HepG2 (cell line): ENCODE measurements at regions not wholly inside any gene's neighbourhood (a gene's known extent, or its start where the extent isn't known, plus 50 kb on each side); places are given as distances from the start of the nearest gene placed in this dataset.

Experiments used
- ATAC-seq: fragments of 200-7000 bp; cut with Tn5 transposase; 3 replicates; pipeline ENCODE4 v1.9.1; 2020; ENCODE audit warnings: mild to moderate bottlenecking, moderate library complexity
- BruUV-seq: library from RNA; stranded (reverse); fragments of 400-500 nt; replicated peaks from 2 replicates; lab custom pipeline; 2021; lab: Mats Ljungman, UMichigan
- CTCF ChIA-PET: fragments of 300-600 bp; formaldehyde crosslinking; extraction: SDS; loops from one replicate; lab custom pipeline; 2021; ENCODE audit warnings: low total read pairs, inconsistent platforms, low intra/inter-chr PET ratio; lab: Yijun Ruan, JAX
- POLR2A ChIA-PET: fragments of 350-600 bp; sonication (Branson Sonifier 250); formaldehyde crosslinking; loops from one replicate; lab custom pipeline; 2020; ENCODE audit warnings: antibody characterized with exemption, inconsistent platforms; lab: Yijun Ruan, JAX
- DNase-seq: peaks from one replicate; pipeline ENCODE4 v3.0.0-alpha.2; 2015; ENCODE audit warnings: low spot score
- FAIRE-seq: peaks from 3 replicates; lab custom pipeline; 2011; peaks lifted over from hg19 to GRCh38; lab: Jason Lieb, UNC
- H2AFZ ChIP-seq: one replicate; pipeline ENCODE4 v1.6.1; 2011; ENCODE audit warnings: low read length, inconsistent platforms
- H3K27ac ChIP-seq: fragments of 300-600 bp; 3 replicates; pipeline ENCODE4 v1.8.0; 2011; ENCODE audit warnings: mixed run types, mild to moderate bottlenecking, mixed read lengths, low read length, inconsistent platforms; ENCODE audit not compliant: insufficient read depth; ENCODE audit errors: extremely low read length
- H3K27me3 ChIP-seq, 2 experiments: fragments of 200-600 bp in 1 of 2; 2 replicates in 1 of 2; 3 replicates in 1 of 2; pipeline versions ENCODE4 v1.6.0 to v1.8.0; 2011; ENCODE audit warnings: low read length in 2 of 2, mild to moderate bottlenecking in 2 of 2, moderate library complexity in 2 of 2, inconsistent platforms in 1 of 2; ENCODE audit not compliant: insufficient read depth in 2 of 2, control insufficient read depth in 1 of 2
- H3K36me3 ChIP-seq, 2 experiments: fragments of 200-600 bp in 1 of 2; replicated peaks in 1 of 2; 2 replicates in 1 of 2; 3 replicates in 1 of 2; pipeline versions ENCODE4 v1.5.1 to v1.8.0; 2011; ENCODE audit warnings: low read length in 2 of 2, inconsistent platforms in 1 of 2; ENCODE audit not compliant: insufficient read depth in 2 of 2, control insufficient read depth in 1 of 2
- H3K4me1 ChIP-seq: 2 replicates; pipeline ENCODE4 v1.5.1; 2012; ENCODE audit warnings: low read length, inconsistent platforms; ENCODE audit not compliant: insufficient read depth
- H3K4me2 ChIP-seq: 2 replicates; pipeline ENCODE4 v1.6.0; 2011; ENCODE audit warnings: low read depth, low read length, inconsistent platforms
- H3K4me3 ChIP-seq, 3 experiments: fragments of 200-600 bp in 1 of 3; sonication (generic), shearing (Covaris generic) in 1 of 3; replicated peaks in 1 of 3; 2 replicates each; pipeline ENCODE4 v1.5.1; 2011 to 2016; ENCODE audit warnings: low read length in 3 of 3, inconsistent platforms in 2 of 3, low read depth in 2 of 3, mild to moderate bottlenecking in 2 of 3, control low read depth in 1 of 3, mixed read lengths in 1 of 3; ENCODE audit not compliant: insufficient read depth in 1 of 3
- H3K79me2 ChIP-seq: one replicate; pipeline ENCODE4 v1.6.1; 2011; ENCODE audit warnings: low read length, inconsistent platforms; ENCODE audit not compliant: insufficient read depth
- H3K9ac ChIP-seq: 2 replicates; pipeline ENCODE4 v1.6.0; 2011; ENCODE audit warnings: mild to moderate bottlenecking, low read depth, low read length, inconsistent platforms; ENCODE audit not compliant: insufficient read depth
- H3K9me3 ChIP-seq: 2 replicates; pipeline ENCODE4 v1.5.1; 2012; ENCODE audit warnings: mild to moderate bottlenecking, low read length
- H4K20me1 ChIP-seq: 2 replicates; pipeline ENCODE4 v1.6.0; 2011; ENCODE audit warnings: inconsistent platforms, mild to moderate bottlenecking, low read length, moderate library complexity; ENCODE audit not compliant: insufficient read depth
- AHR ChIP-seq: IDR thresholded peaks from 2 replicates; pipeline ENCODE4 v1.6.1; 2018; ENCODE audit warnings: missing genetic modification reagents, missing compliant biosample characterization
- FOXP4 ChIP-seq: sonication (generic); formaldehyde crosslinking; IDR thresholded peaks from 2 replicates; pipeline ENCODE4 v1.4.0; 2020; ENCODE audit warnings: missing genetic modification reagents
- HOXD1 ChIP-seq: sonication (generic); formaldehyde crosslinking; IDR thresholded peaks from 2 replicates; pipeline ENCODE4 v1.5.0; 2020; ENCODE audit warnings: missing genetic modification reagents
- MTA3 ChIP-seq: sonication (generic); formaldehyde crosslinking; IDR thresholded peaks from 2 replicates; pipeline ENCODE4 v1.4.0; 2020; ENCODE audit warnings: missing genetic modification reagents
- NFRKB ChIP-seq: fragments of 450-650 bp; IDR thresholded peaks from 2 replicates; pipeline ENCODE4 v1.6.1; 2017
- TBL1XR1 ChIP-seq: fragments of 150-350 bp; IDR thresholded peaks from 2 replicates; pipeline ENCODE4 v1.6.1; 2014; ENCODE audit warnings: borderline replicate concordance, low read length; ENCODE audit not compliant: partially characterized antibody
- TFAP4 ChIP-seq: sonication (generic); IDR thresholded peaks from 2 replicates; pipeline ENCODE4 v1.6.1; 2016; ENCODE audit warnings: low read depth, borderline replicate concordance
- ZBTB4 ChIP-seq: sonication (generic); formaldehyde crosslinking; IDR thresholded peaks from 2 replicates; pipeline ENCODE4 v1.4.0; 2020; ENCODE audit warnings: missing genetic modification reagents, mild to moderate bottlenecking, borderline replicate concordance
- ZFP1 ChIP-seq: IDR thresholded peaks from 2 replicates; pipeline ENCODE4 v1.6.1; 2016
- ZNF441 ChIP-seq: sonication (generic); formaldehyde crosslinking; IDR thresholded peaks from 2 replicates; pipeline ENCODE4 v1.7.0; 2021; ENCODE audit warnings: missing genetic modification reagents, borderline replicate concordance
- WGBS: methylation state at CpG from one replicate; pipeline ENCODE4 v1.1.6; 2017; ENCODE audit warnings: low lambda C conversion rate; 5-methylcytosine and 5-hydroxymethylcytosine counted together
- in situ Hi-C: cut with HindIII; loops from 2 replicates; pipeline ENCODE4 v1.10.0; 2017; ENCODE audit warnings: low pct_unique_long_range_greater_than_20kb; ENCODE audit not compliant: extremely low pct_ligation_motif_present
- intact Hi-C: fragments of 100-400 bp; cut with micrococcal nuclease; formaldehyde crosslinking; loops from one replicate; pipeline ENCODE4 v1.10.0; 2022; ENCODE audit not compliant: unreplicated experiment

- no peaks in the 10 kb centered on the region for H3K9me3 ChIP-seq
- H3K4me1 ChIP-seq = no peaks in the 10 kb centered on the region
- TF ChIP-seq MTA3 (CRISPR knock-in tag) (no peak), ZFP1 (CRISPR knock-in tag) (no peak), ZBTB4 (no peak), AHR (CRISPR knock-in tag) (no peak), TFAP4 (no peak), NFRKB (no peak), FOXP4 (CRISPR knock-in tag) (no peak), TBL1XR1 (no peak), ZNF441 (CRISPR knock-in tag) (no peak), HOXD1 (no peak)
- TF ChIP-seq, all 625 proteins: peak for 0
- no peak overlapping the region for H2AFZ ChIP-seq
- intact Hi-C loops = no loop called here
- DNase-seq (no peak), ATAC-seq (no peak), FAIRE-seq (no peak)
- H4K20me1 ChIP-seq = no peaks in the 10 kb centered on the region
- in situ Hi-C loops = no loop called here
- H3K27ac ChIP-seq = no peak overlapping the region
- peaks cover 12 to 52% of the 10 kb centered on the region in 2 experiments; a peak in 4 of 5 replicates for H3K27me3 ChIP-seq
- WGBS = 0% methylated on average over 3 of the region's 6 CpGs
- H3K4me3 ChIP-seq = no peak overlapping the region
- POLR2A ChIA-PET = no interaction called here
- H3K36me3 ChIP-seq = no peaks in the 10 kb centered on the region
- no peak overlapping the region for H3K9ac ChIP-seq
- H3K4me2 ChIP-seq = no peak overlapping the region
- H3K79me2 ChIP-seq = no peaks in the 10 kb centered on the region
- CTCF ChIA-PET = no interaction called here
- no TSS peak for BruUV-seq
Measured at GRCh38 chr22:44391015-44391414, 78.3 kb upstream of the SHISAL1 start.
